NCI-H2196 treated with DMSO at 0.1 percent for 48 hours (cell line): ENCODE measurements at regions not wholly inside any gene's neighbourhood (a gene's known extent, or its start where the extent isn't known, plus 50 kb on each side); places are given as distances from the start of the nearest gene placed in this dataset.
"Not testable (repeated sequence)": the region's sequence is repeated elsewhere in the genome, so short reads cannot be mapped to it uniquely, and the experiment has no call there.

ENCODE experiments used
- DNase-seq: peaks from one replicate; lab custom pipeline; 2025; ENCODE audit not compliant: unreplicated experiment; lab: John Stamatoyannopoulos, UW

- no peak for DNase-seq
Measured at GRCh38 chr1:70553567-70553956, 142.5 kb downstream of the CTH start.

- no peak for DNase-seq
Measured at GRCh38 chr1:70554341-70554740, 143.3 kb downstream of the CTH start.

- no peak for DNase-seq
Measured at GRCh38 chr1:70556541-70556940, 145.5 kb downstream of the CTH start.

GRCh38 chr1:70567167-70567566, 156.1 kb downstream of the CTH start:
- DNase-seq = no peak

GRCh38 chr1:70571191-70571590, 160.1 kb downstream of the CTH start:
- DNase-seq = no peak

GRCh38 chr1:70573317-70573843, 162.3 kb downstream of the CTH start:
- DNase-seq = no peak

GRCh38 chr1:70581661-70582060, 170.6 kb downstream of the CTH start:
- DNase-seq = no peak

- DNase-seq = no peak
Measured at GRCh38 chr1:70583522-70583921, 172.5 kb downstream of the CTH start.

- no peak for DNase-seq
Measured at GRCh38 chr1:70586046-70586445, 175.0 kb downstream of the CTH start.

GRCh38 chr1:70587872-70588366, 176.9 kb downstream of the CTH start:
- DNase-seq = no peak

GRCh38 chr1:70593551-70593950, 182.5 kb downstream of the CTH start:
- DNase-seq = not testable (repeated sequence)

GRCh38 chr1:70608815-70609214, 197.7 kb downstream of the CTH start:
- no peak for DNase-seq

- DNase-seq = not testable (repeated sequence)
Measured at GRCh38 chr1:70610164-70610563, 199.1 kb downstream of the CTH start.

- no peak for DNase-seq
Measured at GRCh38 chr1:70616946-70617345, 205.9 kb downstream of the CTH start.

GRCh38 chr1:70617728-70618127, 206.7 kb downstream of the CTH start:
- DNase-seq = no peak

GRCh38 chr1:70627910-70628309, 216.8 kb downstream of the CTH start:
- no peak for DNase-seq

- DNase-seq = no peak
Measured at GRCh38 chr1:70628973-70629372, 217.9 kb downstream of the CTH start.

- DNase-seq = no peak
Measured at GRCh38 chr1:70633004-70633403, 221.9 kb downstream of the CTH start.

- DNase-seq = no peak
Measured at GRCh38 chr1:70635868-70636267, 224.8 kb downstream of the CTH start.

- no peak for DNase-seq
Measured at GRCh38 chr1:70641868-70642267, 230.8 kb downstream of the CTH start.

GRCh38 chr1:70656361-70656760, 245.3 kb downstream of the CTH start:
- DNase-seq = no peak

GRCh38 chr1:70659891-70660290, 248.8 kb downstream of the CTH start:
- no peak for DNase-seq

- DNase-seq = no peak
Measured at GRCh38 chr1:70666381-70667140, 255.5 kb downstream of the CTH start.
